Glomerular visceral epithelial cell (primary cell): ENCODE measurements at regions not wholly inside any gene's neighbourhood (a gene's known extent, or its start where the extent isn't known, plus 50 kb on each side); places are given as distances from the start of the nearest gene placed in this dataset.
A peak's percentile ranks its signal among the peaks of the same experiment; 100 is the strongest.
"Not testable (repeated sequence)": the region's sequence is repeated elsewhere in the genome, so short reads cannot be mapped to it uniquely, and the experiment has no call there.

Experiments
- DNase-seq: peaks from one replicate; pipeline ENCODE4 v3.0.0-alpha.2; 2016; ENCODE audit errors: extremely low spot score

GRCh38 chr2:167794554-167795255, 452.7 kb downstream of the STK39 start:
- no peak for DNase-seq

GRCh38 chr2:167793725-167794124, 453.7 kb downstream of the STK39 start:
- no peak for DNase-seq

- DNase-seq: no peak
Measured at GRCh38 chr2:167792126-167792525, 455.3 kb downstream of the STK39 start.

DNA sequence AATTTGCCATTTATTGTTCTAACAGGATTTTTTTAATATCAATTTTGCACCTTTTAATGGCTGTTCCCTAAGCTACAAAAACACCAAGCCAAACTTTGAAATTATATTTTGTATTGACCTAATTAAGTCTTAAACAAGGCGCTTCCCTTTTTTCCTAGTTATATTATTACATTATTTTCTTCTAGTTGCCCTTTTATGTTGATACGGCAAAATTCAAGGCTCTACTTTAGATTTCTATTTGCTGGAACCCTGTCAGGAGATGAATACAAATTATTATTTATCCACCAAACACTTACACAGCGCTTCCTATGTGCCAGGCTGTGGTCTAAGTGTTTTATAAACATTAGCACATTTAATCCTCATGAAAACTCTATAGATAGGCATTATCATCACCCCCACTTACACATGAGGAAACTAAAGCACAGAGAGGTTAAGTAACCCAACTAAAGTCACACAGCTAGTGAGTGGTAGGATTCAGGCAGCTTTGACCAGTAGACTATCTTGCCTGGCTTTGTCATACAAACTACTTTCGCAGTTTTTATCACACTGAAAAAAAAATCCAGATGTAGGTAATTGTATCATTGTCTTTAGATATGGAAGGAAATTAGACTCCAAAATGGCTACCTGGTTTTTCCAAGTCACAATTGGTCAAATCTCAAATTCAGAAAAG, 456.5 kb downstream of the STK39 start:
- DNase-seq: no peak

DNA sequence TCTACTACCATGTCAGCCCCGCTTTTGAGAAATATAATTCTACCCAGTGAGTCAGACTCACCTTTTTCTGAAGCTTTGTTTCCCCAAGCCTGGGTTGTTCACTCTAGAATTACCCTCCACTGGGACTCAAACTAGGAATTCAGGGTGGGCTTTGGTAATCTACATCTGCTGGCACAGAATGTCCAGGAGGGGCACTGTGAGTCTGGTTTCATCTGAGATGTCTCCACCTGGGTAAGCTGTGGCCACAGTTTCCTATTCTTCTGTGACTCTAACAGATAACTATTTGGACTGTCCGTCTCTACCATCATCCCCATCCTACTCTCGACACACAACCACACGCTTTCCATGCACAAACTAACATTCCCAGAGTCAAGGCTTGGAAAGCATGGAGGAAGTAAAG, 457.2 kb downstream of the STK39 start:
- DNase-seq: no peak

DNA sequence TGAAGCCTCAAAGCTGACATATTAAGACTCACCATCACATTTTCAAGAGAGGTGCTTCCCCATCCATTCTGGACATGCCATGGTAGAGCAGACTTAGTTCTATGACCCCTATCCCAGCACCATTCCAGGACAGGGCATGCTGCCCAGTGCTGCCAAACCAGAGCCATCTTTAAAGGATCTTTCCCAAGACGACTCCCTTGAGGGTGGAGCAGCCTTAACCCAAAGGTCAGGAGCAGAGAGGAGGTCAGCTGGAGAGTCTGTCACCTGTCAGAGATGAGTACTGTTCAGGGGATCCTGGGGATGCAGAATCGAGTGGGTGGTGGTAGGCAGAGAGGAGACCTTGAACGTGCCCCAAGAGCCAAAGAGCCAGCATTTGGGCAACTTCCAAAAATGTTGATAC, 459.8 kb downstream of the STK39 start:
- DNase-seq: no peak

DNA sequence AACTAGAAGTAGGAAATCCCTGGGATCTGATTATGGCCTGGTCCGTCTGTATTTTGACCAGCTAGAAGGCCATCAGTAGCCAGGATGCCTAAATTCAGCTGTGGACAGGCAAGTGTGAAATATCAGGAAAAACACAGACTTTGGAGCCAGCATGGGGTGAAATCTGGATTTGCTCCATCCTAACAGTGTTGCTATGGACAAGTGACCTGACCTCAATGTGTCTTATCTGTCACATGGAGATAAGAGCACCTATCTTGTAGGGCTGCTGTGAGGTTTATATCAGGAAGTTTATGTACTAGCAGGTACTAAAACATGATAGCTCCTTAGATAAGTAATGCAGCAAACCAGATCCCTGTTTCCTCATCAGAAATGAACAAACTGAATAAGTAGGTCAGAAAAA, 460.4 kb downstream of the STK39 start:
- no peak for DNase-seq

GRCh38 chr2:167785606-167786216, 461.7 kb downstream of the STK39 start:
- peak; percentile 55 for DNase-seq

GRCh38 chr2:167784084-167784425, 463.3 kb downstream of the STK39 start:
- no peak for DNase-seq

GRCh38 chr2:167783261-167784083, 463.9 kb downstream of the STK39 start:
- peak; percentile 96 for DNase-seq

GRCh38 chr2:167781629-167782028, 465.8 kb downstream of the STK39 start:
- not testable (repeated sequence) for DNase-seq

DNA sequence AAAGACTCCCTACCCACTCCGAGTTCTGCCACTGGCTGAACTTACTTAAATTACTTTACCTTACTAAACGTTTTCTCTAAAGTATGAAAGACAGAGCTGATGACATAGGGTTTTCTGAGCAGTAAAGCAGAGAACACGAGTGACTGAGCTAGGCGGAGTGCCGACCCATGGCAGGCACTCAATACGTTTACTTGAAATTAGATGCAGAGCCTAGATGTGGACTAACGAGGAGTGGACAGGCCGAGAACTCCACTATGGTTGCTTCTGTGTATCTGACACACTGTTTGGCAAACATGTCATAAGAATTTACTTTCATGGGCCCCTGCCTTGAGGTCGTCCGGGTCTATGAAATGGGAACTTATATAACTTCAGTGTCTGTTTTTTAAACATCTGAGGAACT, 471.0 kb downstream of the STK39 start:
- DNase-seq: no peak

- no peak for DNase-seq
Measured at GRCh38 chr2:167771628-167772027, 475.8 kb downstream of the STK39 start.

DNA sequence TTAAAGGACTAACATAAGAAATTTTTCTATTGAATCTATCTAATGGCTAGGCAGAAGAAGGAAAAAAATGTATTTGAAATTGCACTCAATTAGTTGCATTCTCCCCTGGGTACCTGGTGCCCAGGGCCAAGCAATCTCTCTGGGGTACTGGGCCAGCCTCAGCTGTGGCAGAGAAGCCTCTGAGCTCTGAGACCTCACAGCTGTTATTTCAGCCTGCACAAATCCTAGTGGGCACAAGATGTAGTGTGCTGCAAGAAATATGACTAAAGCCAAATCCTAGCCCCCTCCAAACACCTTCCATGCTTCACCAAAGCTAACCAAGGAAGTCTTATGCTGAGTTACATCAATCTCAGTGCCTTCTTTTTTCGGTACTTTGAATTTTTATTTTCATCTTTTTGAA, 478.4 kb downstream of the STK39 start:
- DNase-seq: no peak

DNA sequence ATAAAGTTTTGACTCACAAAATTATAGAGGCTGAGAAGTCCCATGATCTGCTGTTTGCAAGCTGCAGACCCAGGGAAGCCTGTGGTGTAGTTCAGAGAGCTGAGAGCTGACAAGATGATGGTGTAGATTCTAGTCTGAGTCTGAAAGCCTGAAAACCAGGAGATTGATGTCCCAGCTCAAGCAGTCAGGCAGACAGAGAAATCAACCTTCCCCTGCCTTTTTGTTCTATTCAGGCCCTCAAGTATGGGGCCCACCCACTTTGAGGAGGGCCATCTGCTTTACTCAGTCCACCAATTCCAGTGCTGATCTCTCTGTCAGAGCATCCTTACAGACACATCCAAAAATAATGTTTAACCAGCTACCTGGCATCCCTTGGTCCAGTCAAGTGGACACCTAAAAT, 479.6 kb downstream of the STK39 start:
- no peak for DNase-seq

DNA sequence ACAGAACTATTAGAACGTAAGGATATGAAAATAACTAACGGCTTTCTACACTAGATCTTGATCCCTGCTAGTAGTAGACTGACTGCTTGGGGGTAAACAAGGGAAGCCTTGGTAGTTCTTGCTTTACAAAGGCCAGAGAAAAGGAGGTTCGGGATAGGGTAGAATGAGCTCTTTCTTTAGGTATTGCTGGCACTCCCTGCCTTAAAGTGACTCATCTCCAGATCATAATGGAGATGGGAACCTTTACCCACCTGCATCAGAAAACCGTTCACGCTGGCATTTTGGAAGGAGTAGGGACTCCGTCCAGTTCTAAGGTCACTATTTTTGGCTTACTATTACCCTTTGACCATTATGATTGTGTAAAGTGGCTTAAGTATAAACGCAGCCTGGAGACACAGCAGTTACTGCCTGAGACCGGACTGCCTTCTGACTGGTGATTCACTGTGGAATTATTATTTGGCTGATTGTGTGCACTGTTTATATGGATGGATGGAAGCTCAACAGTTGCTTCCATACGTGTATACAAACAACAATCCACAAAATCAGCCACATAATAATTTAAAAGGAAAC, 482.5 kb downstream of the STK39 start:
- DNase-seq: no peak

DNA sequence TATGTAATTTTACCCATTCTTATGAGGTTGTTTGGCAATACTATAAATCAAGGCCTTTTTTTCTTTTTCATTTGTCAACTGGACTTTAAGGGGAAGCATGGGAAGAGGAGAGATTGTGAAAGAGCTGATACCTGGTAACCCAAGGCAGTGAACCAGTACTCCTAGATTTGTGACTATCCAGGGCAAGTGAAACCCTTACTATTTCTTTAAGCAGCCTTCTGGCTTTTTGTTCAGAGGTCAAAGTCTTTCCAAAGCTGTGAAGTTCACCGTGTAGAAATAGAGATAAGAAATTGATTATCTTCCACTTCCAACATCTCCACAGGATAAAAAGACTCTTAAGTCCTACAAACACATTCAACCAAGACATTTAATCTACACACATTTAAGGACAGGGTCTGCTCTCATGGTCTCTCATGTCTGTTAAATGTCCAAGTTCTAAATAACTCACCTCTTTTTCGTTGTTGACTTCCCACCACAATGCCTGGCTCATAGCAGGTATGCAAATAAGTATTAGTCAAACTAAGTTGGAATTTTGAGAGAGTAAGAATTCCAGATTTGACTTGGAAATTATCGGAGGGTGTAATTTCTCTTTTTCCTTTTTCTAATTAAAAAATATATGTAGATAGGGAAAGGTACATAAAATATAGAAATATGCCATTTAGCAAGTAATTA, 485.8 kb downstream of the STK39 start:
- DNase-seq: no peak

DNA sequence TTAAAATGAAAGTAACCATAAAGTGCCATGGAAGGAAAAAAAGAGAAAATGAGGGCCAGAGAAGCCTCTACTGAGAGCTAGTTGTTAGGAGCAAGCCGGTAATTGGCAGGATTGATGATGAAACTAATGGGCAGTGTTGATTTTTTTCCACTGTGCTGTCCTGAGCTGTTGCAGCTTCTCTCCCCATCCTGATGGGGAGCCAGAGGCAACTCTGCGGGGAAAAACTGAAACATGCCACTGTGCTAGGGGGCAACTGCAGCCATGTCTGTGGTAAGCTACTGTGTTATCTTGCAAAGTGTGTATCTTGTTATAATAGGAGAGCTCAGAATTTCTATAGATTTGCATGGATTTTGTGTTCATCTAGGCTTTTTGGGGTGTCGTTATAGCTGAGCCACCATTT, 487.9 kb downstream of the STK39 start:
- no peak for DNase-seq

- DNase-seq: no peak
Measured at GRCh38 chr2:167758292-167758691, 489.1 kb downstream of the STK39 start.

GRCh38 chr2:167756446-167756845, 490.9 kb downstream of the STK39 start:
- DNase-seq: peak; percentile 37

- DNase-seq: no peak
Measured at GRCh38 chr2:167753142-167753541, 494.3 kb downstream of the STK39 start.

GRCh38 chr2:167752734-167753133, 494.7 kb downstream of the STK39 start:
- DNase-seq: no peak
